Kidney epithelial cell (primary cell): ENCODE measurements at regions not wholly inside any gene's neighbourhood (a gene's known extent, or its start where the extent isn't known, plus 50 kb on each side); places are given as distances from the start of the nearest gene placed in this dataset.

Experiments
- DNase-seq: peaks from one replicate; pipeline ENCODE4 v3.0.0-alpha.2; 2010; ENCODE audit warnings: low read depth
- H3K27me3 ChIP-seq: 2 replicates; pipeline ENCODE4 v1.6.0; 2011; ENCODE audit warnings: low read length; ENCODE audit not compliant: control insufficient read depth, insufficient read depth
- H3K36me3 ChIP-seq: 2 replicates; pipeline ENCODE4 v1.5.1; 2011; ENCODE audit warnings: low read length; ENCODE audit not compliant: control insufficient read depth, insufficient read depth
- H3K4me3 ChIP-seq: 2 replicates; pipeline ENCODE4 v1.5.1; 2011; ENCODE audit warnings: low read depth, mild to moderate bottlenecking, control low read depth, low read length
- CTCF ChIP-seq: IDR thresholded peaks from 2 replicates; pipeline ENCODE4 v1.5.1; 2011; ENCODE audit warnings: mild to moderate bottlenecking, moderate library complexity, low read length, control low read depth, inconsistent platforms; ENCODE audit not compliant: insufficient read depth, poor library complexity, severe bottlenecking

GRCh38 chr7:32167815-32168214 lies 97.6 kb upstream of the PDE1C start:
- Histone ChIP-seq H3K36me3 (no peaks in the 10 kb centered on the region), H3K4me3 (no peak overlapping the region), H3K27me3 (no peaks in the 10 kb centered on the region)
- TF ChIP-seq CTCF: no peak
- no peak for DNase-seq

DNA sequence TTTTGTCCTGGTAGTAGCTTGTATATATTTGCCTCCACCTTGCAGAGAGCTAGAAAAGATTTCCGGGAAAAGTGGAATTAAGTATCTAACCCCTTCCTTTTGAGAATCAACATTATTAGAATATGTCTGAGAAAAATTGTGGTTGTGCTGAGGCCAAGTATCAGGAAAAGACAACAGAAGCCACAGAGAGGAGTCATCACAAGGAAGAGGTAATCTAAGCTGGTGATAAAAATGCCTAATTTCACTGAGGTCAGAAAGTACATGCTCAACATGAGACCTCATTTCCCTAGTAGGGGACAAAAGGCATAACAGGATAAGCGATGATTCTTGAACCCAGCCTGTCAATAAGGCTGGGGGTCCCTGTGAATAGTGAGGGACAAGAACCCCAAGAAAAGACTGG lies 97.0 kb upstream of the PDE1C start:
- Histone ChIP-seq H3K27me3 (no peaks in the 10 kb centered on the region), H3K4me3 (no peak overlapping the region), H3K36me3 (no peaks in the 10 kb centered on the region)
- no peak for DNase-seq
- TF ChIP-seq CTCF: no peak

DNA sequence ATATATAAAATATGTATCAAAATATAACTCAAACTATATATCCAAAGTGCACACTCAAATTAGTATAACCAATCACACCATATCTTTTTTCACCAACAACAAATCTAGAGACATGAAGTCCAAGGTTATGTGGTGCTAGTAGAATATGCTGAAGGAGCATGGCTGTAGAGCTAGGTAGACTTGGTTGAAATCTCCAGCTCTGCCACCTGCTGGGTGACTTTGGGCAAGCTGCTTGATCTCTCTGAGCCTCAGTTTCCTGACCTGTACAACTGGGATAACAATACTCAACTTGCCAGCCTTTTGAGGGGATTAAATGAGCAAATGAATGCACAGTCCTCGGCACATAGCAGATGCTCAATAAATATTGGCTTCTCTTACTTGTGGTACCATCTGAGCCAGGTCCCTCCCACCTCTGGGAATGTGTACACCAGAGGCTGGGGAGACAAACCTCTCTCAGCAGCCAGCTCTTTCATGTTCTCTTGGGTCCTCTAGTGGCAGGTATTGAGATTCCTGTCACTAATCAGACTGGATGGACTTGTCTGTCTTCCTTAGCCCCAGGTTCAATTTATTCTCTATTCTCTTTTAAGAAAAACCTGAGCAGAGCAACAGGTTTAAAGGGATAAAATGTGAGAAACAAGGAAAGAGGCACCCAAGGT lies 94.3 kb upstream of the PDE1C start:
- H3K4me3 ChIP-seq: no peak overlapping the region
- DNase-seq: no peak
- peak; percentile 61 for TF ChIP-seq CTCF
- no peaks in the 10 kb centered on the region for H3K27me3 ChIP-seq
- H3K36me3 ChIP-seq: no peaks in the 10 kb centered on the region

- no peak overlapping the region for H3K4me3 ChIP-seq
- TF ChIP-seq CTCF: no peak
- H3K36me3 ChIP-seq: no peaks in the 10 kb centered on the region
- DNase-seq: no peak
- no peaks in the 10 kb centered on the region for H3K27me3 ChIP-seq
These were observed 93.7 kb upstream of the PDE1C start for GRCh38 chr7:32163896-32164295.

- DNase-seq: peak; percentile 77
- Histone ChIP-seq H3K36me3 (no peaks in the 10 kb centered on the region), H3K27me3 (no peaks in the 10 kb centered on the region), H3K4me3 (no peak overlapping the region)
- no peak for TF ChIP-seq CTCF
These were observed 93.1 kb upstream of the PDE1C start for GRCh38 chr7:32163141-32163806.

GRCh38 chr7:32161708-32162107 lies 91.5 kb upstream of the PDE1C start:
- no peaks in the 10 kb centered on the region for H3K36me3 ChIP-seq
- H3K4me3 ChIP-seq: no peak overlapping the region
- H3K27me3 ChIP-seq: no peaks in the 10 kb centered on the region
- DNase-seq: no peak
- no peak for TF ChIP-seq CTCF
